Esophagus muscularis mucosa (tissue), 4 donors: ENCODE measurements at regions not wholly inside any gene's neighbourhood (a gene's known extent, or its start where the extent isn't known, plus 50 kb on each side); places are given as distances from the start of the nearest gene placed in this dataset.

Source experiments
- DNase-seq: peaks from one replicate; pipeline ENCODE4 v3.0.0-alpha.2; 2017; ENCODE audit errors: extremely low spot score
- H3K27ac ChIP-seq, 4 donors: fragments of 200-600 bp; sonication (generic); replicated peaks in 1 of 4; 1 replicate in 3 of 4; 2 replicates in 1 of 4; pipeline ENCODE4 v1.5.1; 2016 to 2019; ENCODE audit warnings: mild to moderate bottlenecking in 1 of 4
- H3K27me3 ChIP-seq, 4 donors: fragments of 200-600 bp; sonication (generic); one replicate each; pipeline versions ENCODE4 v1.5.1 to v1.6.0; 2016 to 2019
- H3K36me3 ChIP-seq, 4 donors: fragments of 200-600 bp; sonication (generic); one replicate each; pipeline ENCODE4 v1.5.1; 2016 to 2019
- H3K4me1 ChIP-seq, 4 donors: fragments of 200-600 bp; sonication (generic); one replicate each; pipeline ENCODE4 v1.5.1; 2016 to 2019
- H3K4me3 ChIP-seq, 4 donors: fragments of 200-600 bp; sonication (generic); 1 replicate in 2 of 4; 2 replicates in 2 of 4; pipeline ENCODE4 v1.5.1; 2016 to 2019; ENCODE audit warnings: mild to moderate bottlenecking in 4 of 4, moderate library complexity in 1 of 4
- H3K9me3 ChIP-seq, 4 donors: fragments of 200-600 bp; sonication (generic); 1 replicate in 3 of 4; 2 replicates in 1 of 4; pipeline ENCODE4 v1.5.1; 2016 to 2019
- CTCF ChIP-seq, 3 experiments: fragments of 200-600 bp in 2 of 3; fragments of 450-650 bp in 1 of 3; sonication (generic) in 2 of 3; IDR thresholded peaks; one replicate each; pipeline ENCODE4 v1.5.1; 2017 to 2019; ENCODE audit warnings: antibody characterized with exemption in 3 of 3, mild to moderate bottlenecking in 2 of 3, moderate library complexity in 1 of 3
- EP300 ChIP-seq: sonication (generic); formaldehyde crosslinking; IDR thresholded peaks from one replicate; pipeline ENCODE4 v1.6.1; 2017; ENCODE audit warnings: antibody characterized with exemption
- POLR2A ChIP-seq: fragments of 450-650 bp; IDR thresholded peaks from one replicate; pipeline ENCODE4 v1.6.1; 2017; ENCODE audit warnings: antibody characterized with exemption, moderate library complexity, mild to moderate bottlenecking, low read depth
- POLR2AphosphoS5 ChIP-seq, 2 donors: sonication (generic); formaldehyde crosslinking; IDR thresholded peaks; one replicate each; pipeline ENCODE4 v1.6.1; 2017; ENCODE audit warnings: antibody characterized with exemption in 2 of 2
- WGBS: methylation state at CpG from one replicate; pipeline ENCODE4 v1.1.5; 2018; 5-methylcytosine and 5-hydroxymethylcytosine counted together
- intact Hi-C: fragments of 100-400 bp; cut with DNase I; formaldehyde crosslinking; loops from one replicate; pipeline ENCODE4 v1.15.1; 2023

DNA sequence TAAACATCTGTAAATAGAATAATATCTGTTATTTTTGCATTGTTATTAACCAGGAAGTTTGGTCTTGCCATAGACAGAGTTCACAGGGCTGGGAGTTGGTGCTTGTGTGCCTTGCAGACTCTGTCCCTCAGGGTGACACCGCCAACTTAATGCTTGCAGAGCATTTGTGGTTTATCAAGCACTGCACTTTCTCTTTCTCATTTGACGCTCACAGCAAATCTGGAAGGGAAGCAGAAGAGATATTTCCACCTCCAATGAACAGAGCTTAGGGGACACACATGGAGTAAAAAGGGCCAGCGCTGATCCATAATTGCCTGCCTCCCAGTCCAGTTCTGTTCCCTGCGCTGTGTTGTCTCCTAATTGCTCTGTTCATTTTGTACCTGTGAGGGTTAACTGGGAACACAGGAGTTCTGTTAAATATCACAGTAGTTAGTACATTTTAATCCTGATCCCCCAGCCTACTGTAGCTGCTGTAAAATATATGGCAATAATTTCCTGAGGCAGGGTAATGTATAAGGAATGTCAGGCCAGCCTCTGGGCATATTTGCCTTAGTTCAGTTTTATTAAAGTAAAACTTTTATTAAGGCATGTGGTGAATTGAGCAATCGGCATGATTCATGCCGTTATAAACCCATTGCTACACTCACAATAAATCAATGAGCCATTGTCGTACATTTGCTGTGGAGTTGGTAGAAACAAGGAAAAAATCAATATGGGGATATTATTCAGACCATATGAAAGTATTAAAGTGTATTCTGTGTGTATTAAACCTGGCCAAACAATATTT lies 182.5 kb upstream of the OSR1 start:
- no peaks in the 10 kb centered on the region for H3K9me3 ChIP-seq
- intact Hi-C loops: no loop called here
- 78% methylated on average over 7 of the region's 7 CpGs for WGBS
- no peaks in the 10 kb centered on the region for H3K36me3 ChIP-seq
- no peak overlapping the region for H3K4me3 ChIP-seq
- peaks cover 0 to 11% (median 10%) of the 10 kb centered on the region in 4 donors for H3K4me1 ChIP-seq
- H3K27ac ChIP-seq: no peak overlapping the region
- DNase-seq: peak; percentile 62
- no peaks in the 10 kb centered on the region for H3K27me3 ChIP-seq
- no peak for TF ChIP-seq POLR2AphosphoS5 (IDR thresholded peaks at IDR 0.05)
- no peak for TF ChIP-seq EP300
- TF ChIP-seq POLR2A: no peak
- no peak for TF ChIP-seq CTCF (IDR thresholded peaks at IDR 0.05)

DNA sequence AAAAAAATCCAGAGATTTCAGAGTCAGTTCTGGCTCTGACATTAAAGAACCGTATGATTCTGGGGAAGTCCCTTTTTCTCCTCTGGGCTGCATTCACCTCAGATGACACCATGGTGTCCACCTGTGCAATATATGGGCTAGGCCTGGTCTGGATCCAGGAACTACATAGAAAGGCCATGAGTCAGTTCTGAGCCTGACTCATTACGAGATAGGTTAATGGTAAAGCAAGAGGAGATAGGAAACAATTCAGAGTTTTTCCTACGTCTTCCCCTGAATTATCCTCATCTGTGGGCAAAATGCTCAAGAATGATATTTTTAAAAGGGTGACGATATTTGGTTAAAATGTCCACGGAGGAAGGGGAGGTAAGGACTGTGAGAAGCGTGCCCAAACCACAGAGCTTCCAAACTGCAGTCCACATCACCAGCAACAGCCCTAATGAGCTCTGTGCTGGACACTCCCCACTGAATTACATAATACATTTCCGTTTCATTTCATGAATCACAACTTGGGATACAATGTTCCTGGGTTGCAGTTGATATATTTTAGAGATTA lies 180.1 kb upstream of the OSR1 start:
- peak overlapping the region in 2 of 4 donors; percentile 5 to 23 for H3K4me3 ChIP-seq
- 47% methylated on average over 7 of the region's 7 CpGs for WGBS

DNA sequence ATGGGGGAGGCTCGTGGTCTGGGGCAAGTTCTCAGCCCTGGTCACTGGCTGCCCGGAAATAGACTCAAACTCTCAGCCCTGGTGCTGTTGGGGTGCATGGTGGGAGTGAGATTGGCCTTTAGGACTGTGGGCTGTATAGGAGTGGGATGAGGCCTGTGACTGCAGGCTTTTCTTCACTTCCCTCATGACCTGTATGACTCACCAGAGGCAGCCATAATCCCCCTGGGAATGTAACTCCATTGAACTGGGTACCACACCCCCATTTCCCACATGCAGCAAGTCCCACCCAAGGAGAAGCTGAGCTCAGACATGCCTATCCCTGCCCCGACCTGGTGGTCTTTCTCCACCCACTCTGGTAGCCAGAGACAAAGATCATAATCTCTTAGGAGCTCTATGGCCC lies 177.7 kb upstream of the OSR1 start:
- intact Hi-C loops: no loop called here
- no peaks in the 10 kb centered on the region for H3K9me3 ChIP-seq
- peaks cover 0 to 11% (median 10%) of the 10 kb centered on the region in 4 donors for H3K4me1 ChIP-seq
- no peak overlapping the region for H3K4me3 ChIP-seq
- DNase-seq: peak; percentile 90
- no peaks in the 10 kb centered on the region for H3K36me3 ChIP-seq
- no peak for TF ChIP-seq POLR2A
- TF ChIP-seq POLR2AphosphoS5 (IDR thresholded peaks at IDR 0.05): no peak
- TF ChIP-seq CTCF (IDR thresholded peaks at IDR 0.05): no peak
- no peak for TF ChIP-seq EP300
- no peaks in the 10 kb centered on the region for H3K27me3 ChIP-seq
- WGBS: 60% methylated on average over 3 of the region's 3 CpGs
- H3K27ac ChIP-seq: no peak overlapping the region

More for the DNA sequence above, 180.1 kb upstream of the OSR1 start:
- no peaks in the 10 kb centered on the region for H3K27me3 ChIP-seq
- peak overlapping the region; percentile 58 to 69 (median 62) for H3K27ac ChIP-seq
- peaks cover 0 to 11% (median 10%) of the 10 kb centered on the region in 4 donors for H3K4me1 ChIP-seq
- TF ChIP-seq POLR2A (no peak), POLR2AphosphoS5 (IDR thresholded peaks at IDR 0.05) (peak; percentile 37 to 67), CTCF (IDR thresholded peaks at IDR 0.05) (no peak), EP300 (no peak)
- no peaks in the 10 kb centered on the region for H3K36me3 ChIP-seq
- peak; percentile 82 for DNase-seq
- intact Hi-C loops: no loop called here
- H3K9me3 ChIP-seq: no peaks in the 10 kb centered on the region

DNA sequence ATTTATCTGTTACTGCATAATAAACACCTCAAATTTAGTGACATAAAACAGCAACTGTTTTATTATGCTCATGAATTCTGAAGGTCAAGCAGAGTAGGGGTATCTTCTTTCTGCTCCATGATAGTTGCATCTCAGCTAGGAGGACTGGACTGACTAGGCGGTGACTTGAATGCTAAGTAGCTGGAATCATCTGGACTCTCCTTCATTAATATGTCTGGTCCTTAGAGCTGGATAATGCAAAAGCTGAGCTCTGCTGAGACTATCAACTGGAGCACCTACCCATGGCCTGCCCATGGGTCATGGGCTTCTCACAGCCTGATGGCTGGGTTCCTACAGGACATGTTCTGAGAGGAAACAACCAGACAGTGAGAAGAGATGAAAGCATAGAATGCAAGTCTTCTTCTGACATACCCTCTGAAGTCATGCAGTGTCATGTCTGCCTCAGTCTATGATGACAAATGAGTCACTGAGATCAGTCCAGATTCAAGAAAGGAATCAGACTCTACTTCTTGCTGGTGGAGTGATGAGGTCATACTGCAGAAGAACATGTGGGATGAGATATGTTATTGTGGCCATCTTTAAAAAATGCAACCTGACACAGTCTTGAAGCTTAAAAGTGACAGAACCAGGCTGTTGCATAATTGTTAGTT lies 174.2 kb upstream of the OSR1 start:
- H3K9me3 ChIP-seq: no peaks in the 10 kb centered on the region
- no peak for TF ChIP-seq POLR2A
- no peak for TF ChIP-seq CTCF (IDR thresholded peaks at IDR 0.05)
- no peak for TF ChIP-seq EP300
- TF ChIP-seq POLR2AphosphoS5 (IDR thresholded peaks at IDR 0.05): no peak
- H3K4me3 ChIP-seq: no peak overlapping the region
- WGBS: 100% methylated on average over 1 of the region's 1 CpG
- intact Hi-C loops: no loop called here
- H3K4me1 ChIP-seq: peaks cover 0 to under 1% (median under 1%) of the 10 kb centered on the region in 4 donors
- no peaks in the 10 kb centered on the region for H3K36me3 ChIP-seq
- no peak for DNase-seq
- no peak overlapping the region for H3K27ac ChIP-seq
- H3K27me3 ChIP-seq: no peaks in the 10 kb centered on the region
